ENCODE measurements at regions not wholly inside any gene's neighbourhood (a gene's known extent, or its start where the extent isn't known, plus 50 kb on each side); places are given as distances from the start of the nearest gene placed in this dataset.
"Not testable (repeated sequence)": the region's sequence is repeated elsewhere in the genome, so short reads cannot be mapped to it uniquely, and the experiment has no call there.

DNA sequence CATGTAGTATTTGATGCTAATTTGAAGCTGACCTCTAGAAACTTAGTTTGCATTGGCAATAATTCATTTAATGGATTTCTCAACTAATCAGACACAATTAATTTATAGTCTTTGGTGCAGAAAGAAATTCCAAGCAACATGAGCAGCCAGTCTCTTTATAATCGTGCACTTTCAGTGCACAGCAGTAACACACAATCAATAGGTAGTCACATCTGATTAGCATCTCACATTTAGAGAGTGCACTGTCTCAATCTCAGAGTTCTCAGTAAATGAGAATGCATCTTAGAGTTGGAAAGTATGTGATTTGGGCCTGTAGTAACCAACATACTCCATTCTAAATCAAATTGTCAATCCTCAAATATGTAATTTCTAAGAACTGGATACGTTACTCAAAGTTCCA lies 377.6 kb downstream of the POM121L12 start:
- DNase-seq, result no peak

- no peak for DNase-seq
Observed at GRCh38 chr7:53415816-53416215, 380.4 kb downstream of the POM121L12 start.

DNA sequence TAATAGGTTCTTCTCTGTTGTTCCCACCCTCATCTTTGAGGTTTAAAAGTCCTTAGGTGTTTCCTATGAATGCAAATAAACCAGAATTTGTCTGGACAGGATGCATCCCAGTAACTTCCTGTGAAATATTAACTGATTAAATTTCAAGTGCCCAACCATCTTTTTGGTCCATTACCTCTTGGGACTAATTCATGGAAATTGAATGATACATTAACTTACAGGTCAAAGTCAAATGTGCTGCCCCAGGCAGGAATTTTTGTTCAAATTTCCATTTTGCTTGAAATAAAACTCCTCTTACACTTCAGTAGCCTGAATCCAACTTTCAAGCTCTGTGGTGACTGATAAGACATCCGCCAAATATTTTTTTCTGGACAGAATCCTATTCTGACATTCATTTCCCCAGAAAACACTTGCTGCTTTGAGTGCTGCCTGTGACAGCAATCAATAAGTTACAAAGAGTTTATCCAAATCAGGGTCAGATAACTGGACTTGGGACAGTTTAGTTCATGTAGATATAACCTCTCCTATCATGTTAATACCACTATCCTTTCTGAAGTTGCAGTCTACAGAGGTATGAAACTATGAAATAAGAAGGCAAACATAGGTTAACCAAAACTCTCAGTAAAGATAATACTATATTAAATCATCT lies 383.5 kb downstream of the POM121L12 start:
- DNase-seq, result no peak

GRCh38 chr7:53420550-53420949 lies 385.1 kb downstream of the POM121L12 start:
- DNase-seq, result no peak

DNA sequence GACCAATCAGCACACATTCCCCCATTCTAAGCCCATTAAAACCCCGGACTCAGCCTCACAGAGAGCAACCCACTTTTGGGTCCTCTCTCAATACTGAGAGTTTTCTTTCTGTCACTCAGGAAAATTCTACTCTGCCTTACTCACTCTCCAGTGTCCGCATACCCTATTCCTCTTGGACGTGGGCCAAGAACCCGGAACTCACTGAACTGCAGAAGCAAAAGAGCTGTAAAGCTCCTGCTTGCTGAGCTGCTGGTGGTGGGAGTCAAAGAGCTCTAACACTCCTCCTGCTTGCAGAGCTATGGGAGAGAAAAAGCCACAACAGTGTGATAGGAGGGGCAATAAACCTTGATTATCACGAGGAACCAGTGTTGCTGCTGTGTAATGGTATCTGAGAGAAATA lies 386.9 kb downstream of the POM121L12 start:
- no peak for DNase-seq

- DNase-seq, result no peak
Observed at GRCh38 chr7:53426145-53426750, 390.8 kb downstream of the POM121L12 start.

DNA sequence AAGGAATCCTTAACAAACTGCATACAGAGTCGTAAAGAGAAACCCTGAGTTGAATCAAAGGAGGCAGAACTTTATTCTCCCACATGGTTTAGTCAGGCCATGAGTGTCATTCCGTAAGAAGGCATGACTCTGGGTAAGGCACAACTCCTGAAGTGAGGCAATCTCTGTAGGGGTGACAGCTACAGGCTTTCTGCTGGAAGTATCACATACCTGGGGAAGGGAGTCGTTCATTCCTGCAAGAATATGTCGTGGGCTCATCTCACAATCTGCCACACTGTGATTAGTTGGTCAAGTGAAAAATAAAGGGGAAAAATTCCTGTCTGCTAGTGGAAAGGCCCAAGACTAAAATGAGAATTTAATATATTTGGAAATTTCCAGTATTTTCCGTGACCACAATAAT lies 392.6 kb downstream of the POM121L12 start:
- DNase-seq, result no peak

DNA sequence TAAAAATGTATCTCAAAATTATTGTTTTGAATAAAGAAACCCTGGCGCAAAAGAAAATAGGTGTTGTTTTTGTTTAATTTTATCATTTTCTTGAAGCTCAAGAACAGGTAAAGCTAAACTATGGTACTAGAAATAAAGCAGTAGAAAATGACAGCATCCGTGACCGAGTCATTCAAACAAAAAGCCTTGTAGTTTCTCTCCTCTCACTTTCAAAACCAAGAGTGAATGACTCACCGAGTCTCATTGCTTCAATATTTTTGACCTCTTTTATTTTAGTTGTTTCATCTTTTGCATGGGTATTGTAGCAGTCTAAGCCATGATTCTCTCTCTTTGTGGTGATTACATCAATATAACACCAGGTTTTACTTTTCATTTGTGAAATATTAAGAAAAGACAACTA lies 396.5 kb downstream of the POM121L12 start:
- DNase-seq, result no peak

DNA sequence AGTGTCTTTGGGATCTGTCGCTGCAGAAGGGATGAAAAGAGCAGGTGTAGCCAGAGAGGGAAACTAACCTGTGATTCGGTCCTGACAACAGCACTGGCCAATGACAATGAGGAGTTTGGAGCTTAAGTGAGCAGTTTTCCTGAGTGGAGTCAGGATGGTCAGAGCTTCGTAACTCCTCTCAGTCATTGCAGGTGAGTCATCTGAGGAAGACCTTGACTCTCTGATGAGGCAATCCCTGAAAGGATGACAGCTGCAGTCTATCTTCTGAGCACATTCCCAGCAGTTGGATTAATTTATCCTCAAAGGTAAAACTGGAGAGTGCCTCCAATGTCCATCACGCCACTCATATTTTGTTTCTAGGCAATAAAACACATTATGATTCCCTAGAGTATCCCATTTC lies 401.9 kb downstream of the POM121L12 start:
- no peak for DNase-seq

GRCh38 chr7:53446170-53446569 lies 410.7 kb downstream of the POM121L12 start:
- no peak for DNase-seq

GRCh38 chr7:53458636-53459035 lies 423.2 kb downstream of the POM121L12 start:
- DNase-seq, result no peak

DNA sequence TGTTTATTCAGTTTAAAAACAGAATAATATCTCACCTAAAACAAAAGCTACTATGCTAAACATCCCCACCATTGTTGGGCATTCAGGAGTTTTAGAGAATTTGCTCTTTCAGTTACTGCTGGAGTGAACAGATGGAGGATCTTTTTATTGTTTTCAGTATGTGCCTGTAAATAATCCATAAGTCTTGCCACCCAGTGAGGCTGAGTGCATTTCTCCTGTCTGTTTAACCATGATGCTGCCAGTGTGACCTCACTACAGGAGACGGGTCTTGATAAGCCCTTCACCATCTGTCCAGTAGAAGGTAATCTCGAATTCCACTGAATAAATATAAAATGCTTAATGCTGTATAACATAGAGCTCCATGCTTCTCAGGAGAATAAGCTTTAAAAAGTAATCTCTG lies 430.9 kb downstream of the POM121L12 start:
- no peak for DNase-seq

DNA sequence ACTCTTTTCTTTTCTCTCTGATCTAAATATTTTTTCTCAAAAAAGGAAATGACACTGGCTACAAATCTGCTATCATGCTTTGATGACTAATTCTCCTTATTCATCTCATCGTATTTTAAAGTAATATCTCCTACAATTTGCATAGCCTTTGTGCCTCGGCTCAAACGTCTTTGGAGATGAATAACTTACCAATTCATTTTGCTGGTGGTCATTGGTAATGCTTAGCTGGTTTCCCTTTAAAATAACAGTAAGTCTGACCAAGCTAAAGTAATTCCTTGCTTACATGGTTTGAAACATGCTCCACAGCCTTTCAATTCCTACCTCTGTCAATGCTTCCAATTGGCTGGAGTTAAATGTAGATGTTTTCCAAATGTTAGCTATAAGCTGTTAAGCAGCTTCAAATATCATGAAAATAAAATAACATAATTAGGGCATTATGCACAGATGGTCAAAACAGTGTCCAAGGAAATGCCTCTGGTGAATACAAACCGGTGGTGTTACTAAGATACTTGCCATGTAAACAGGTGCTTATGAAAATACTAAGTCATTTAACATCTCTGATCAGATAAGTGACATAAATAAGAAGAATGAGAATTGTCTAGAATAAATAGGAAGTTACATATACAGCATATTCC lies 435.0 kb downstream of the POM121L12 start:
- no peak for DNase-seq

DNA sequence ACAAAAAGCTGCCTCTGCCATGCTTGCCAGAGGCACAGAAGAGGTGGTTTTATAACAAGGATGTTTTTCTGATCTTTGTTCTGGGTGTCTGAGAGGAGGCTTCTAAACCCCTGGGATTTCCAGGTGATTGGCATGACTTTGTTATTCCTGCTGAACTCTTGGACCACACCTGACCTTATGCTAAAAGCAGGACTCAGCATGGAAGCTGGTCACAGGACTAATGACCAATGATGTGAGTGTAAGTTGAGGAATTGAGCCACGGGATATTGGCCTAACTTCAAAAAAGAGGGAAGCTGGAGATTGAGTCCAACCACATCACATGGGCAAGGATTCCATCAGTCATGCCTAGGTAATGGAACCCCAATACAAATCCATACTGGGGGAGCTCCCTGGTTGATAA lies 437.9 kb downstream of the POM121L12 start:
- no peak for DNase-seq

GRCh38 chr7:53475776-53476175 lies 440.3 kb downstream of the POM121L12 start:
- DNase-seq, result no peak

DNA sequence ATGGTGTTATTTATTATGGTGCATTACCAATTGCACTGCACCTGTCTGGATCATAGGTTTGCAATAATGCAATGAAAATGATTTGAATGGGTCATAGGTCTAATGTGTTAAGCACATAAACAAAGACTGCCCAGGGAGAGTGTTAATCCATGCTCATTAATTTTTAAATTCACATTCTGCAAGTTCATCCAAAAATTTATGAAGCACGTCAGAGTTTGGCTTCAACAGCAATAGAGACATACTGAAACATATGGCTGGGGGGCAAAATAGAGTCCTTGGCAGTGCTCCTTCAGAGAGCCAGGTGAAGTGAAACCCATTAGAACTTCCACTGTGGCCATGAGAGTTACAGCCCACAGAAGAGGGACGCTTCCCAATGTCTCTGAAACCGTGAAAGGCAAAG lies 441.1 kb downstream of the POM121L12 start:
- no peak for DNase-seq

DNA sequence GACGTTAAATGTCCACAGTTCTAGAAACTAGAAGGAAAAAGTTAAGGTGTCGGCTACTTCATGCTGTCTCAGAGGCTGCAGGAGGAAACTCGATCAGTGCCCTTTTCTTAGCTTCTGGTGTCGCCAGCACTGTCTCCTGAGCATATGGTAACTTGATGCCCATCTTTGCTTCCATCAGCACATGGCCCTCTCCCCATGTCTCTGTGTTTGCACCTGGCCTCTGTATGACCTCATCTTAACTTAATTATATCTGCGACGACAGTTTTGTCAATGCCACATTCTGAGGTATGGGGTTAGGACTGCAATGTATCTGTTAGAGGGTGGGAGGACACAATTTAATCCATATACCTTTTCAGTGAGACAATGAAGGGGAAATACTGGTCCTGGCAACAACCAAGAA lies 449.9 kb downstream of the POM121L12 start:
- peak; percentile 55 for DNase-seq

DNA sequence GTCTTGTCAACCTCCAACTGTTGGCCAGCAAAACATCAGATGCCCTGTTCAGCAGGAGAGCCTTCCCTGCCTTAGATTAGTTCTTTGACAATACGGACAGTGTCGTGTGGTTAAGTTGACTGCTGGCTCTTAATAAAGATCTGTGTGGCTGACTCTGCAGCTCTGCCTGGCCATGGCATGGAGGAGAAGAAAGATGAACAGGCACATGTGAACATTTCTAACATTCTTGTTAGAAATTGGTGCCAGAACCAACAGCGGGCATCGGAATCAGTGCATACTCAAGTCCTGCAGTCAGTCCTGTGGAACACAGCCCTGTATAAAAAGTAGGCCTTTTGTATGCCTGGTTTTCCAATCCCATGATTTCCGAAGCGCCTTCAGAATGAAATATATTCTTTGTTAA lies 455.6 kb downstream of the POM121L12 start:
- DNase-seq, result no peak

GRCh38 chr7:53495181-53495580 lies 459.7 kb downstream of the POM121L12 start:
- not testable (repeated sequence) for DNase-seq

DNA sequence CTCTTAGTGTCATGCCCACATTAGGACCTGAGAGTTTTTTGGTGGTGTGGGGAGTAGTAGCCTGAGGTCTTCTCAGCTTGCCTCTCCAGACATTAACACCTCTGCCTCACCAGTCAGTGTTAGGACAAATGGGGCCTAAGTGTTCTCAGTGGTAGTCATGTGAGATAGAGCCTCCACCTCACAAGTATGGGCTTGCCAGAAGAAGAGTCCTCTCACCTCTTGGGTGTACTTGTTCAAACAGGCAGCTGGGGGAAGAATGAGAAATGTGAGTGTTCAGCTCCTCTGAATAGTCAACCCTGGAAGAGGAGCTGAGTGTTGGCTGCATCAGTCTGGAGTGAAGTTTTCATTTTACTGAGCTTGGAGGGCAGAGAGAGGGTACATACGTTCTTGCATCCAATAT lies 464.6 kb downstream of the POM121L12 start:
- peak; percentile 42 for DNase-seq

GRCh38 chr7:53504914-53505313 lies 469.5 kb downstream of the POM121L12 start:
- no peak for DNase-seq

GRCh38 chr7:53518319-53518718 lies 482.9 kb downstream of the POM121L12 start:
- no peak for DNase-seq

GRCh38 chr7:53520841-53521240 lies 485.4 kb downstream of the POM121L12 start:
- DNase-seq, result no peak

- DNase-seq, result no peak
Observed at GRCh38 chr7:53521638-53522184, 486.3 kb downstream of the POM121L12 start.

Measured in NCI-H510A (cell line).